Bronchial epithelial cell (primary cell): ENCODE measurements at regions not wholly inside any gene's neighbourhood (a gene's known extent, or its start where the extent isn't known, plus 50 kb on each side); places are given as distances from the start of the nearest gene placed in this dataset.

Source experiments
- DNase-seq: peaks from one replicate; pipeline ENCODE4 v3.0.0-alpha.2; 2010; ENCODE audit warnings: low read depth
- FAIRE-seq: peaks from 2 replicates; lab custom pipeline; 2011; peaks lifted over from hg19 to GRCh38; lab: Jason Lieb, UNC
- H3K27me3 ChIP-seq: 2 replicates; pipeline ENCODE4 v1.5.1; 2011; ENCODE audit warnings: low read length; ENCODE audit not compliant: control insufficient read depth, insufficient read depth
- H3K36me3 ChIP-seq: 2 replicates; pipeline ENCODE4 v1.5.1; 2011; ENCODE audit warnings: low read length; ENCODE audit not compliant: control insufficient read depth, insufficient read depth
- H3K4me3 ChIP-seq: 2 replicates; pipeline ENCODE4 v1.5.1; 2011; ENCODE audit warnings: mild to moderate bottlenecking, low read depth, low read length, control low read depth
- CTCF ChIP-seq: IDR thresholded peaks from 2 replicates; pipeline ENCODE4 v1.5.1; 2011; ENCODE audit warnings: mild to moderate bottlenecking, moderate library complexity, low read length, control low read depth, inconsistent platforms; ENCODE audit not compliant: insufficient read depth, severe bottlenecking

- DNase-seq (no peak), FAIRE-seq (no peak)
- no peak for TF ChIP-seq CTCF
- Histone ChIP-seq H3K27me3 (no peaks in the 10 kb centered on the region), H3K36me3 (no peaks in the 10 kb centered on the region), H3K4me3 (no peak overlapping the region)
Measured at GRCh38 chr6:91098006-91098405, 511.1 kb upstream of the MAP3K7 start.

- TF ChIP-seq CTCF, result no peak
- no peak for DNase-seq
- Histone ChIP-seq H3K36me3 (no peaks in the 10 kb centered on the region), H3K4me3 (no peak overlapping the region), H3K27me3 (no peaks in the 10 kb centered on the region)
- no peak for FAIRE-seq
Measured at GRCh38 chr6:91097364-91097763, 510.5 kb upstream of the MAP3K7 start.

GRCh38 chr6:91094806-91095475 lies 508.1 kb upstream of the MAP3K7 start:
- no peaks in the 10 kb centered on the region for H3K27me3 ChIP-seq
- H3K36me3 ChIP-seq, result no peaks in the 10 kb centered on the region
- DNase-seq (no peak), FAIRE-seq (no peak)
- no peak for TF ChIP-seq CTCF
- H3K4me3 ChIP-seq, result no peak overlapping the region

GRCh38 chr6:91094341-91094740 lies 507.5 kb upstream of the MAP3K7 start:
- no peaks in the 10 kb centered on the region for H3K36me3 ChIP-seq
- FAIRE-seq (no peak), DNase-seq (no peak)
- no peak overlapping the region for H3K4me3 ChIP-seq
- no peaks in the 10 kb centered on the region for H3K27me3 ChIP-seq
- TF ChIP-seq CTCF, result no peak

GRCh38 chr6:91088976-91089375 lies 502.1 kb upstream of the MAP3K7 start:
- no peak for TF ChIP-seq CTCF
- no peak for FAIRE-seq

GRCh38 chr6:91088515-91088914 lies 501.6 kb upstream of the MAP3K7 start:
- no peak overlapping the region for H3K4me3 ChIP-seq
- FAIRE-seq, result no peak
- no peak for TF ChIP-seq CTCF

More at GRCh38 chr6:91088976-91089375, 502.1 kb upstream of the MAP3K7 start:
- Histone ChIP-seq H3K4me3 (no peak overlapping the region), H3K36me3 (no peaks in the 10 kb centered on the region), H3K27me3 (no peaks in the 10 kb centered on the region)
- no peak for DNase-seq

More at GRCh38 chr6:91088515-91088914, 501.6 kb upstream of the MAP3K7 start:
- Histone ChIP-seq H3K36me3 (no peaks in the 10 kb centered on the region), H3K27me3 (no peaks in the 10 kb centered on the region)
- no peak for DNase-seq
